GM08714 (cell line): ENCODE measurements at regions not wholly inside any gene's neighbourhood (a gene's known extent, or its start where the extent isn't known, plus 50 kb on each side); places are given as distances from the start of the nearest gene placed in this dataset.
"Not testable (repeated sequence)": the region's sequence is repeated elsewhere in the genome, so short reads cannot be mapped to it uniquely, and the experiment has no call there.

Source experiments
- H3K4me3 ChIP-seq: fragments of 200-500 bp; sonication (Bioruptor generic); 2 replicates; pipeline ENCODE4 v1.5.1; 2014; ENCODE audit warnings: mild to moderate bottlenecking, low read length, inconsistent platforms
- ZNF274 ChIP-seq: IDR thresholded peaks from 2 replicates; pipeline ENCODE4 v1.6.1; 2012; ENCODE audit warnings: mild to moderate bottlenecking, low read depth, low read length

DNA sequence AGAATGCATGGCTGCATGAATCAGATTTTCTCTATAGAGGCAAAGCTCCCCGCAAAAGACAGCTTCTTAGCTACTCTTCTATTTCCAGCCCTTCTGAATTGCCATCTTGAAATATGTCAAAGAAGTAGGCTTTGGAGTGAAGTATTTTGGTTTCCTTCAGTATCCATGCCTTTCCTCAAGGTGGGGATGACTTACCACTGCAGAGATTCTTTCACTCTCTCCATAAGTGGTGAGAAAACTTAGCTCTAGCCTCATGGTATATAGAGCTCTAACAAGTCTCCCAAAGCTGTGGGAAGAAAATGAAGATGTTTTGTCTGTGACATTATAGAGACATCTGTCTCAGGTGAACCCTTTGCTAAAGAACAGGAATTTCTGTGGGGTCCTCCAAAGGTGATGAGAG, 89.6 kb upstream of the ITGB1 start:
- no peak for TF ChIP-seq ZNF274
- H3K4me3 ChIP-seq = no peak overlapping the region

GRCh38 chr10:33046792-33047191, 88.8 kb upstream of the ITGB1 start:
- no peak overlapping the region for H3K4me3 ChIP-seq
- no peak for TF ChIP-seq ZNF274

DNA sequence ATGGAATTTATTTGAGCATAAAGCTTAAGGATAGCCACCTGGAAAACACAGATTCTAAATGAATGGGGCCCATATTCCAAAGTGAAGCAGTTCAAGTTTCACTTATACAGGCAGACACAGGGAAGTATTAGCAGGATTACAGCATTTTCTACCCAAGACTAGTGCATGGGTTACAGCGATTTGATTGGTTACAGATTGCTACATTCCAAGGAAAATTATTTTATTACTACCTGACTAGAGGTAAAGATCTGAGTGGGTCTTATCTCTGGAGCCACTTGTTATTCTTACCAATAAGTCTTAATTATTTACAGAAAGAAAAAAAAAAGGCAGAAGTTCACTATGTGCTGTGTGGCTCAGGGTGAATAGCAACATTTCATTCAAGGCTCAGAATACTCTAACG, 87.4 kb upstream of the ITGB1 start:
- H3K4me3 ChIP-seq = no peak overlapping the region
- no peak for TF ChIP-seq ZNF274

DNA sequence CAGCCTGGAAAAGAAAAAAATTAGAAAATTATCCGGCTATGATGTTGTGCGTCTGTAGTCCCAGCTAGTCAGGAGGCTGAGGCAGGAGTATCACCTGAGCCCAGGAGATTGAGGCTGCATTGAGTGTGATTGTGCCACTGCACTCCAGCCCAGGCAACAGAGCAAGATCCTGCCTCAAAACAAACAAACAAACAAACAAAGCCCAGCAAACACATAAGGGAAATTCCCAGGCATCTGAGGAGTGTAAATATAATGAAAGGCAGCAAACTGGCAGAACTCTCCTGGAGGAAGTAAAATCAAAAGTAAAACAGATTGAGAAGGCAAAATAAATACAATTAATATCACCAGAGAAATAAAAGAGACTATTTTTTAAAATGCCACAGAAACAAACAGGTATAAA, 84.5 kb upstream of the ITGB1 start:
- H3K4me3 ChIP-seq = no peak overlapping the region
- TF ChIP-seq ZNF274 = no peak

GRCh38 chr10:33041783-33042437, 83.9 kb upstream of the ITGB1 start:
- no peak overlapping the region for H3K4me3 ChIP-seq
- TF ChIP-seq ZNF274 = no peak

DNA sequence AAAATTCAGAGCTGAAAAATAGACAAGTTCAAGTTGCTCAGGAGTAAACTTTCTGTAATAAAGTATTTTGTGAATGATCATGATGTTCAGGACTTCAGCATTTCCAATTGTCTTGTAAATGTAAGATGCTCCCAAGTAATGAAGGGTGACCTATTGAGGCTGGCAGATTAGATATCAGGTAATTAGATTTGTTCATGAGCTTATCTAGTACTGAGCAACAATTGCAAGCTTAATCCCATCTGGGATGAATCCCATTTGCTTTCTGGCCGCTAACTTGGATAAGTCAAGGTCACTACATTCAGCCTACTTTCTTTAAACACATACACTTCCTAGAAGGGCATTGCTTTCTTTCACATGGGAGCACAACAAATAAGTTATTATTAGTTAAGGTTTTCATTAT, 82.4 kb upstream of the ITGB1 start:
- TF ChIP-seq ZNF274 = no peak
- no peak overlapping the region for H3K4me3 ChIP-seq

DNA sequence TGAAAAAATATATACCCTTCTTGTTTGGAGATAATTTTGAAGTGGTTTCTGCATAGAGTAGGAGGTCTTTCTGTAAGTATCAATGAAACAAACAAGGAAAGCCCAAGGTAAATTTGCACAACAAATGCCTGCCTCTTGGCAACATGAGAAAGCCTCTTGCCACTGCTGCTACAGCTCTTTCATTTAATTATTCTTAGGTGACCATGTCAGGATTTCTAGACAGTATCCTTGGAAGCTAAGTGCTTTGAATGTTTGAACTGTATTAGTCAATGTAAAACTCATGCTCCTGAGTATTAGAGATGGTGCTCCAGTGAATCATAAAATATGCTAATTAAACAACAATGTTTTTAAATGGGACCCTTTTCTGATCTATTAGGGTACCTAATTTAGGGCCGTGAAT, 81.2 kb upstream of the ITGB1 start:
- TF ChIP-seq ZNF274 = no peak
- no peak overlapping the region for H3K4me3 ChIP-seq

DNA sequence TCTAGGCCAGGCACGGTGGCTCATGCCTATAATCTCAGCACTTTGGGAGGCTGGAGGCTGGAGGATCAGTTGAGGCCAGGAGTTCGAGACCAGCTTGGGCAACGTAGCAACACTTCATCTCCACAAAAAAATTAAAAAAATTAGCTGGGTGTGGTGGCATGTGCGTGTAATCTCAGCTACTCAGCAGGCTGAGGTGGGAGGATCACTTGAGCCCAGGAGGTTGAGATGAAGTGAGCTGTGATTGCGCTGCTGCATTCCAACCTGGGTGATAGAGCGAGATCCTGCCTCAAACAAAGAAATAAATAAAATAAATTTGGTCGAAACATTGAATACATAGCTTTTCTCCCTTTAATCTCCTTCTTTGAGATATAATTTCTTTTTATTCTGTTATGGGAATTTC, 80.6 kb upstream of the ITGB1 start:
- no peak for TF ChIP-seq ZNF274
- no peak overlapping the region for H3K4me3 ChIP-seq

GRCh38 chr10:33037726-33038125, 79.7 kb upstream of the ITGB1 start:
- H3K4me3 ChIP-seq = no peak overlapping the region
- TF ChIP-seq ZNF274 = no peak

DNA sequence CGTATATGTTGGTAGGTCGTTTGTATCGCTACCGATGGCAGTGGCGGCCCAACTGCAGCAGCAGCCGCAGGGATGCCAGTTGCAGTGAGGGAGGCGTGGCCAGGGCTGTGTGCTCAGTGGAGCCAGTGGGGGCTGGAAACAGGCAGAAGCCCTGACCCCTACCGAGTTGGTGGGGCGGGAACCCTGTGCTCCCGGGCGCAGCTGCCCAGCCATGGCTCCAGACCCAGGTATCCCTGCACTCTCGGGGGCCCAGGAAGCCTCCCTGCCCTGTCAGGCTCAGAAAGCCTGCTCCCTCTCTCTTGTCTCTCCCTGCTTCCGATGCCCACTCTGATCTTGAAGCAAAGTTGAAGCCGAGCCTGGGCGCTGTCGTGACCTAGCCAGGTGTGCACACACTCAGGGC, 78.6 kb upstream of the ITGB1 start:
- no peak overlapping the region for H3K4me3 ChIP-seq
- no peak for TF ChIP-seq ZNF274

DNA sequence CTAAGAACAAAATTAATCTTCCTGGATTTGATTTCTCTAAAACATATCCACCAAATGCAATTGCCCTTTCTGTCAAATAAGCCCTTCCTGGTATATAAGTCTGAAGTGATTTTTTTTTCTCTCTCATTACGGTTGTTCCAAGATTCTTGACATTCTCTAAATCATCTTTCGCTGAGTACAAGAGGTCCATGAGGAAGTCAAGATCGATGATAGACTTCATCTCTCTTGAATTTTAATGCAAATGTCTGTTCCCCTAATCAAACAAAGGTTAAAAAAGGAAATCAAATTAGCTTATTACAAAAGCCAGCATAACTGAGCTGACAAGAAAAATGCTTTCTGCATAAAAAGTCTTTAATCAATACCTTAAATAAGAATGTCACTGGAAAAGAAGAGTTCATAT, 77.4 kb upstream of the ITGB1 start:
- no peak overlapping the region for H3K4me3 ChIP-seq
- no peak for TF ChIP-seq ZNF274

GRCh38 chr10:33034931-33035330, 76.9 kb upstream of the ITGB1 start:
- no peak overlapping the region for H3K4me3 ChIP-seq
- no peak for TF ChIP-seq ZNF274

- H3K4me3 ChIP-seq = no peak overlapping the region
- no peak for TF ChIP-seq ZNF274
Observed at GRCh38 chr10:33032654-33033151, 74.7 kb upstream of the ITGB1 start.

DNA sequence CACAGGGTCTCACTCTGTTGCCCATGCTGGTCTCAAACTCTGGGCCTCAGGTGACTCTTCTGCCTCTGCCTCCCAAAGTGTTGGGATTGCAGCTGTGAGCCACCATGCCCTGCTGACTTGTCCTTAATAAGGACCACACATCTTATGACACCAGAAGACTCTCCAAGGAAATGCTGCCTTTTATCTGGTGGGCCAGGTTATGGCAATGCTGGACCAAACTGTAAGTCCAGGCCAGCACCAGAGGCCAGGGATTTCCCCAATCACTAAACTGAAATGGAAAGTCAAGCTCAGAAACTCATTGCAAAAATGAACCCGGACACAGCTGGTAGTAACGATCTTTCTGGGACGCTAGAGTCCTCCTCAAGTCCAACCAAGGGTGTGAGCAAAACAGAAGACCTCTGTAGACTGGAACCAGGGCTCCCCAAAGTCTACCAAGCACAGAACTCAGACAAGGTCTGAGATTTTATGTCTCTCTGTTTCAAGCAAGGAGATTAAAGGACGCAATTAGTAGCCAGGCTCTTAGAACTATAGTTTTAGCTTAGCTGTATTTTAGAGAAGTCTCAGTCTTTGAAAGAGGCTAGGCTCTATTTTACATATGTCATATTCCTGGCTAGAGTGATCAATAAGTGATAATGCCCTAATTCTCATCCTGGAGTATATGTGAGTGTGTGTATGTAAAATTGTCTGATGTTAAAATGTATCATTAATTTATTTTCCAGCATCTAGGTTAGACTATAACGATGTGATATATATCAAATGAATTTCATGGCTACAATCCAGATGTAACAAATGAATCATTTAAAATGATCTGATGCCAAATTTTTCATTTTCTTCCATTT, 74.0 kb upstream of the ITGB1 start:
- no peak for TF ChIP-seq ZNF274
- H3K4me3 ChIP-seq = no peak overlapping the region

DNA sequence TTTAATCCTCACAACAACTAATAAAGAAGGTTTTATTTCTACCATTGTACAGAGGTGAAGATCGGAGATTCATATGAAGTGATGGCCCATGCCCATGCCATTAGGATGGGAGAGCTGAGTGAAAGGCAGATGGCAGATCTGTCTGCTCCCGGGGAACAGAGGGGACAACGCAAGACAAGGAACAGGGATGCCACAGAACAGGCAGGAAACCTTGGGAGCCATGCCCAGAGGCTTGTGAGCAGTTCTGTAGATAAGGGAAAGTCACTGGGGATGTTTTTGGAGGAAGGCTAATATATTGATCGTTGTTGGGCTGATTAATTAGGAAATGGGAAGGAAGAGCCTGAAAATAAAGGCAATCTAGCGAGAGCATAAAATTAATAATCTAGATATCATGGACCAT, 73.1 kb upstream of the ITGB1 start:
- TF ChIP-seq ZNF274 = no peak
- no peak overlapping the region for H3K4me3 ChIP-seq

DNA sequence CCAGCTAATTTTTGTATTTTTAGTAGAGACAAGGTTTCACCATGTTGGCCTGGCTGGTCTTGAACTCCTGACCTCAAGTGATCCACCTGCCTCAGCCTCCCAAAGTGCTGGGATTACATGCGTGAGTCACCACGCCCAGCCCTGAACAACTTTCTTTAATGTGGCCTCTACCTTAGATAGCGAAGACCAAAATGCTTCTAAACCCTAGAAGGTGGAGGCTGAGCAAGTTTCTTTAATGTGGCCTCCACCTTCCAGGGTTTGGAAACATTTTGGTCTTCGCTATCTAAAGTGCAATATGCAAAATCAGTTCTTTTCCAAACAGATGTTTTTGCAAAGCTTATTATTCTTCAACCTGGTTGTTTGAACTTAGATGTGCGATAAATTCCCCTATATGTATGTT, 70.5 kb upstream of the ITGB1 start:
- not testable (repeated sequence) for H3K4me3 ChIP-seq
